HepG2 (cell line): ENCODE measurements at regions not wholly inside any gene's neighbourhood (a gene's known extent, or its start where the extent isn't known, plus 50 kb on each side); places are given as distances from the start of the nearest gene placed in this dataset.
A peak's percentile ranks its signal among the peaks of the same experiment; 100 is the strongest.

Source experiments
- ATAC-seq: fragments of 200-7000 bp; cut with Tn5 transposase; 3 replicates; pipeline ENCODE4 v1.9.1; 2020; ENCODE audit warnings: mild to moderate bottlenecking, moderate library complexity
- BruUV-seq: library from RNA; stranded (reverse); fragments of 400-500 nt; replicated peaks from 2 replicates; lab custom pipeline; 2021; lab: Mats Ljungman, UMichigan
- CTCF ChIA-PET: fragments of 300-600 bp; formaldehyde crosslinking; extraction: SDS; loops from one replicate; lab custom pipeline; 2021; ENCODE audit warnings: low total read pairs, inconsistent platforms, low intra/inter-chr PET ratio; lab: Yijun Ruan, JAX
- POLR2A ChIA-PET: fragments of 350-600 bp; sonication (Branson Sonifier 250); formaldehyde crosslinking; loops from one replicate; lab custom pipeline; 2020; ENCODE audit warnings: antibody characterized with exemption, inconsistent platforms; lab: Yijun Ruan, JAX
- DNase-seq: peaks from one replicate; pipeline ENCODE4 v3.0.0-alpha.2; 2015; ENCODE audit warnings: low spot score
- FAIRE-seq: peaks from 3 replicates; lab custom pipeline; 2011; peaks lifted over from hg19 to GRCh38; lab: Jason Lieb, UNC
- H2AFZ ChIP-seq: one replicate; pipeline ENCODE4 v1.6.1; 2011; ENCODE audit warnings: low read length, inconsistent platforms
- H3K27ac ChIP-seq: fragments of 300-600 bp; 3 replicates; pipeline ENCODE4 v1.8.0; 2011; ENCODE audit warnings: mixed run types, mild to moderate bottlenecking, mixed read lengths, low read length, inconsistent platforms; ENCODE audit not compliant: insufficient read depth; ENCODE audit errors: extremely low read length
- H3K27me3 ChIP-seq, 2 experiments: fragments of 200-600 bp in 1 of 2; 2 replicates in 1 of 2; 3 replicates in 1 of 2; pipeline versions ENCODE4 v1.6.0 to v1.8.0; 2011; ENCODE audit warnings: low read length in 2 of 2, mild to moderate bottlenecking in 2 of 2, moderate library complexity in 2 of 2, inconsistent platforms in 1 of 2; ENCODE audit not compliant: insufficient read depth in 2 of 2, control insufficient read depth in 1 of 2
- H3K36me3 ChIP-seq, 2 experiments: fragments of 200-600 bp in 1 of 2; replicated peaks in 1 of 2; 2 replicates in 1 of 2; 3 replicates in 1 of 2; pipeline versions ENCODE4 v1.5.1 to v1.8.0; 2011; ENCODE audit warnings: low read length in 2 of 2, inconsistent platforms in 1 of 2; ENCODE audit not compliant: insufficient read depth in 2 of 2, control insufficient read depth in 1 of 2
- H3K4me1 ChIP-seq: 2 replicates; pipeline ENCODE4 v1.5.1; 2012; ENCODE audit warnings: low read length, inconsistent platforms; ENCODE audit not compliant: insufficient read depth
- H3K4me2 ChIP-seq: 2 replicates; pipeline ENCODE4 v1.6.0; 2011; ENCODE audit warnings: low read depth, low read length, inconsistent platforms
- H3K4me3 ChIP-seq, 3 experiments: fragments of 200-600 bp in 1 of 3; sonication (generic), shearing (Covaris generic) in 1 of 3; replicated peaks in 1 of 3; 2 replicates each; pipeline ENCODE4 v1.5.1; 2011 to 2016; ENCODE audit warnings: low read length in 3 of 3, inconsistent platforms in 2 of 3, low read depth in 2 of 3, mild to moderate bottlenecking in 2 of 3, control low read depth in 1 of 3, mixed read lengths in 1 of 3; ENCODE audit not compliant: insufficient read depth in 1 of 3
- H3K79me2 ChIP-seq: one replicate; pipeline ENCODE4 v1.6.1; 2011; ENCODE audit warnings: low read length, inconsistent platforms; ENCODE audit not compliant: insufficient read depth
- H3K9ac ChIP-seq: 2 replicates; pipeline ENCODE4 v1.6.0; 2011; ENCODE audit warnings: mild to moderate bottlenecking, low read depth, low read length, inconsistent platforms; ENCODE audit not compliant: insufficient read depth
- H3K9me3 ChIP-seq: 2 replicates; pipeline ENCODE4 v1.5.1; 2012; ENCODE audit warnings: mild to moderate bottlenecking, low read length
- H4K20me1 ChIP-seq: 2 replicates; pipeline ENCODE4 v1.6.0; 2011; ENCODE audit warnings: inconsistent platforms, mild to moderate bottlenecking, low read length, moderate library complexity; ENCODE audit not compliant: insufficient read depth
- AKNA ChIP-seq: sonication (generic); formaldehyde crosslinking; IDR thresholded peaks from 2 replicates; pipeline ENCODE4 v1.4.0; 2020; ENCODE audit warnings: missing genetic modification reagents, borderline replicate concordance
- HNF1B ChIP-seq: sonication (generic); formaldehyde crosslinking; IDR thresholded peaks from 2 replicates; pipeline ENCODE4 v1.5.1; 2020; ENCODE audit warnings: mild to moderate bottlenecking, moderate library complexity, missing genetic modification reagents
- SYNCRIP ChIP-seq: fragments of 200-400 bp; formaldehyde crosslinking; IDR thresholded peaks from 2 replicates; pipeline ENCODE4 v1.6.1; 2018; ENCODE audit warnings: mild to moderate bottlenecking, low read depth, low read length; ENCODE audit not compliant: insufficient read depth
- THAP7 ChIP-seq: sonication (generic); formaldehyde crosslinking; IDR thresholded peaks from 2 replicates; pipeline ENCODE4 v1.8.1; 2023; ENCODE audit warnings: mild to moderate bottlenecking, missing genetic modification reagents
- ZMYM3 ChIP-seq: sonication (generic); formaldehyde crosslinking; IDR thresholded peaks from 2 replicates; pipeline ENCODE4 v1.5.1; 2020; ENCODE audit warnings: mild to moderate bottlenecking, missing genetic modification reagents
- ZNF263 ChIP-seq: sonication (generic); formaldehyde crosslinking; IDR thresholded peaks from 2 replicates; pipeline ENCODE4 v1.4.0; 2020; ENCODE audit warnings: missing genetic modification reagents
- ZNF280B ChIP-seq: sonication (generic); formaldehyde crosslinking; IDR thresholded peaks from 2 replicates; pipeline ENCODE4 v1.5.0; 2020; ENCODE audit warnings: missing genetic modification reagents, mild to moderate bottlenecking, borderline replicate concordance
- ZNF563 ChIP-seq: sonication (generic); formaldehyde crosslinking; IDR thresholded peaks from 2 replicates; pipeline ENCODE4 v1.8.0; 2022; ENCODE audit warnings: mild to moderate bottlenecking, moderate library complexity, missing genetic modification reagents
- ZNF652 ChIP-seq: IDR thresholded peaks from 2 replicates; pipeline ENCODE4 v1.6.1; 2016; ENCODE audit warnings: low read depth, borderline replicate concordance
- ZXDC ChIP-seq: sonication (generic); formaldehyde crosslinking; IDR thresholded peaks from 2 replicates; pipeline ENCODE4 v1.5.0; 2020; ENCODE audit warnings: mild to moderate bottlenecking, missing genetic modification reagents
- WGBS: methylation state at CpG from one replicate; pipeline ENCODE4 v1.1.6; 2017; ENCODE audit warnings: low lambda C conversion rate; 5-methylcytosine and 5-hydroxymethylcytosine counted together
- in situ Hi-C: cut with HindIII; loops from 2 replicates; pipeline ENCODE4 v1.10.0; 2017; ENCODE audit warnings: low pct_unique_long_range_greater_than_20kb; ENCODE audit not compliant: extremely low pct_ligation_motif_present
- intact Hi-C: fragments of 100-400 bp; cut with micrococcal nuclease; formaldehyde crosslinking; loops from one replicate; pipeline ENCODE4 v1.10.0; 2022; ENCODE audit not compliant: unreplicated experiment

- WGBS, result 33% methylated on average over 14 of the region's 15 CpGs
- H3K36me3 ChIP-seq, result no peaks in the 10 kb centered on the region
- ChIA-PET CTCF (no interaction called here), POLR2A (interaction anchor here (1.5 kb wide), 1 partner anchor 19 kb away, joined by 3 read pairs; no protein-coding TSS in a partner anchor)
- intact Hi-C loops, result loop anchor here (5.0 kb wide), 1 partner anchor 102 kb away; no protein-coding TSS in a partner anchor
- no peak overlapping the region for H3K27ac ChIP-seq
- peak overlapping the region in 2 of 3 experiments; percentile 10 to 50; a peak in 2 of 6 replicates for H3K4me3 ChIP-seq
- no peaks in the 10 kb centered on the region; the same call in 1 of the 2 replicates for H4K20me1 ChIP-seq
- in situ Hi-C loops, result no loop called here
- no peaks in the 10 kb centered on the region for H3K79me2 ChIP-seq
- H2AFZ ChIP-seq, result peak overlapping the region; percentile 57
- no peak for DNase-seq
- no peak for FAIRE-seq
- peak; percentile 34 for ATAC-seq
- peaks cover 19 to 65% of the 10 kb centered on the region in 2 experiments; a peak in 4 of 5 replicates for H3K27me3 ChIP-seq
- no peaks in the 10 kb centered on the region for H3K9me3 ChIP-seq
- no peak overlapping the region for H3K9ac ChIP-seq
- H3K4me2 ChIP-seq, result peak overlapping the region; percentile 55
- H3K4me1 ChIP-seq, result peaks cover 50% of the 10 kb centered on the region
- no TSS peak for BruUV-seq
- TF ChIP-seq THAP7 (CRISPR knock-in tag) (no peak), ZXDC (peak; percentile 26; the same call in 1 of the 2 replicates), HNF1B (CRISPR knock-in tag) (0 out of 2 replicates have a peak, but pooled peaks have one; percentile 8), ZNF652 (peak; percentile 24; the same call in 1 of the 2 replicates), ZNF263 (CRISPR knock-in tag) (0 out of 2 replicates have a peak, but pooled peaks have one; percentile 21), ZNF563 (peak; percentile 60; the same call in 1 of the 2 replicates), AKNA (CRISPR knock-in tag) (no peak), ZNF280B (CRISPR knock-in tag) (peak; percentile 21; the same call in 1 of the 2 replicates), ZMYM3 (CRISPR knock-in tag) (peak; percentile 82), SYNCRIP (no peak)
Observed at GRCh38 chr2:10225291-10226037, 77.2 kb upstream of the HPCAL1 start.
